ENCODE measurements at regions not wholly inside any gene's neighbourhood (a gene's known extent, or its start where the extent isn't known, plus 50 kb on each side); places are given as distances from the start of the nearest gene placed in this dataset.

- TF ChIP-seq ZBED1 (IDR thresholded peaks at IDR 0.05; ENCODE audit: borderline replicate concordance) (no peak), SIN3A (IDR thresholded peaks at IDR 0.05; ENCODE audit: low read depth, low read length) (no peak), PRDM15 (CRISPR knock-in tag; IDR thresholded peaks at IDR 0.05) (no peak), TARDBP (IDR thresholded peaks at IDR 0.05; ENCODE audit: borderline replicate concordance) (no peak), ATF2 (IDR thresholded peaks at IDR 0.05; ENCODE audit: low read length) (no peak), EP300 (IDR thresholded peaks at IDR 0.05; ENCODE audit: borderline replicate concordance in 1 of 2, control insufficient read depth in 1 of 2, low read depth in 2 of 2, low read length in 2 of 2) (no peak), GABPA (IDR thresholded peaks at IDR 0.05; ENCODE audit: low read depth) (no peak), ZBTB33 (IDR thresholded peaks at IDR 0.05) (no peak), KAT2A (conservative IDR thresholded peaks at IDR 0.05; ENCODE audit: control insufficient read depth, low read depth, low read length) (no peak), CTCF (IDR thresholded peaks at IDR 0.05 in 2 of 3, conservative IDR thresholded peaks at IDR 0.05 in 1 of 3; ENCODE audit: control insufficient read depth in 2 of 3, extremely low read depth in 1 of 3, insufficient read depth in 1 of 3, low read depth in 3 of 3, low read length in 3 of 3) (no peak), JUND (IDR thresholded peaks at IDR 0.05; ENCODE audit: low read depth, low read length) (no peak)
Observed at GRCh38 chr5:110177729-110178128, 488.0 kb downstream of the MAN2A1 start.

Data from GM12878 (cell line).